ENCODE measurements at regions not wholly inside any gene's neighbourhood (a gene's known extent, or its start where the extent isn't known, plus 50 kb on each side); places are given as distances from the start of the nearest gene placed in this dataset.

GRCh38 chr5:36355516-36355915 lies 53.8 kb upstream of the RANBP3L start:
- DNase-seq, result no peak

- DNase-seq, result no peak
These were observed 55.2 kb upstream of the RANBP3L start for GRCh38 chr5:36356915-36357314.

- no peak for DNase-seq
These were observed 55.8 kb upstream of the RANBP3L start for GRCh38 chr5:36357391-36357975.

- DNase-seq, result no peak
These were observed 57.6 kb upstream of the RANBP3L start for GRCh38 chr5:36359267-36359666.

GRCh38 chr5:36360307-36360706 lies 58.6 kb upstream of the RANBP3L start:
- DNase-seq, result no peak

- no peak for DNase-seq
These were observed 61.4 kb upstream of the RANBP3L start for GRCh38 chr5:36363101-36363500.

- no peak for DNase-seq
These were observed 62.0 kb upstream of the RANBP3L start for GRCh38 chr5:36363744-36364143.

GRCh38 chr5:36364473-36364872 lies 62.8 kb upstream of the RANBP3L start:
- DNase-seq, result no peak

GRCh38 chr5:36365896-36366295 lies 64.2 kb upstream of the RANBP3L start:
- no peak for DNase-seq

- DNase-seq, result no peak
These were observed 65.2 kb upstream of the RANBP3L start for GRCh38 chr5:36366883-36367282.

GRCh38 chr5:36367524-36367923 lies 65.8 kb upstream of the RANBP3L start:
- no peak for DNase-seq

- no peak for DNase-seq
These were observed 67.6 kb upstream of the RANBP3L start for GRCh38 chr5:36369219-36369690.

GRCh38 chr5:36370073-36370472 lies 68.4 kb upstream of the RANBP3L start:
- DNase-seq, result no peak

GRCh38 chr5:36371366-36371765 lies 69.7 kb upstream of the RANBP3L start:
- DNase-seq, result no peak

- no peak for DNase-seq
These were observed 71.9 kb upstream of the RANBP3L start for GRCh38 chr5:36373527-36374086.

- DNase-seq, result no peak
These were observed 72.7 kb upstream of the RANBP3L start for GRCh38 chr5:36374266-36374862.

- no peak for DNase-seq
These were observed 75.5 kb upstream of the RANBP3L start for GRCh38 chr5:36377192-36377591.

GRCh38 chr5:36378551-36378950 lies 76.8 kb upstream of the RANBP3L start:
- DNase-seq, result no peak

GRCh38 chr5:36382890-36383289 lies 81.2 kb upstream of the RANBP3L start:
- DNase-seq, result no peak

- DNase-seq, result no peak
These were observed 82.2 kb upstream of the RANBP3L start for GRCh38 chr5:36383942-36384341.

GRCh38 chr5:36384845-36385244 lies 83.1 kb upstream of the RANBP3L start:
- DNase-seq, result no peak

- no peak for DNase-seq
These were observed 83.8 kb upstream of the RANBP3L start for GRCh38 chr5:36385495-36385894.

- DNase-seq, result no peak
These were observed 86.6 kb upstream of the RANBP3L start for GRCh38 chr5:36388288-36388687.

GRCh38 chr5:36389245-36389644 lies 87.5 kb upstream of the RANBP3L start:
- no peak for DNase-seq

- DNase-seq, result no peak
These were observed 88.9 kb upstream of the RANBP3L start for GRCh38 chr5:36390640-36391039.

Measured in activated CD4-positive, alpha-beta T cell treated with anti-CD3 and anti-CD28 coated beads for 1 hour (primary cell).